ENCODE measurements at regions not wholly inside any gene's neighbourhood (a gene's known extent, or its start where the extent isn't known, plus 50 kb on each side); places are given as distances from the start of the nearest gene placed in this dataset.

- H3K4me2 ChIP-seq (ENCODE audit: low read depth, low read length): no peak overlapping the region
- no peak overlapping the region for H2AFZ ChIP-seq (ENCODE audit: low read length)
- H3K27me3 ChIP-seq (ENCODE audit: control insufficient read depth in 1 of 2, insufficient read depth in 2 of 2, low read length in 2 of 2): peaks cover 6 to 51% of the 10 kb centered on the region in 2 experiments
- no peaks in the 10 kb centered on the region for H3K9me3 ChIP-seq (ENCODE audit: low read length)
- H3K79me2 ChIP-seq (ENCODE audit: insufficient read depth, low read length): no peaks in the 10 kb centered on the region
- no peak overlapping the region for H3K9ac ChIP-seq (ENCODE audit: insufficient read depth, low read depth, low read length)
- no peak for TF ChIP-seq HES4 (CRISPR knock-in tag; IDR thresholded peaks at IDR 0.05; ENCODE audit: borderline replicate concordance)
- no peak for TF ChIP-seq TEAD3 (CRISPR knock-in tag; optimal IDR thresholded peaks at IDR 0.05; ENCODE audit: borderline replicate concordance)
- no peak for TF ChIP-seq ZFP91 (CRISPR knock-in tag; IDR thresholded peaks at IDR 0.05; ENCODE audit: borderline replicate concordance)
- TF ChIP-seq BRCA1 (CRISPR knock-in tag; IDR thresholded peaks at IDR 0.05): no peak
- no peak for TF ChIP-seq REXO4 (CRISPR knock-in tag; IDR thresholded peaks at IDR 0.05; ENCODE audit: borderline replicate concordance)
- TF ChIP-seq, protein P1, sequence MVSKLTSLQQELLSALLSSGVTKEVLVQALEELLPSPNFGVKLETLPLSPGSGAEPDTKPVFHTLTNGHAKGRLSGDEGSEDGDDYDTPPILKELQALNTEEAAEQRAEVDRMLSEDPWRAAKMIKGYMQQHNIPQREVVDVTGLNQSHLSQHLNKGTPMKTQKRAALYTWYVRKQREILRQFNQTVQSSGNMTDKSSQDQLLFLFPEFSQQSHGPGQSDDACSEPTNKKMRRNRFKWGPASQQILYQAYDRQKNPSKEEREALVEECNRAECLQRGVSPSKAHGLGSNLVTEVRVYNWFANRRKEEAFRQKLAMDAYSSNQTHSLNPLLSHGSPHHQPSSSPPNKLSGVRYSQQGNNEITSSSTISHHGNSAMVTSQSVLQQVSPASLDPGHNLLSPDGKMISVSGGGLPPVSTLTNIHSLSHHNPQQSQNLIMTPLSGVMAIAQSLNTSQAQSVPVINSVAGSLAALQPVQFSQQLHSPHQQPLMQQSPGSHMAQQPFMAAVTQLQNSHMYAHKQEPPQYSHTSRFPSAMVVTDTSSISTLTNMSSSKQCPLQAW (CRISPR knock-in tag; IDR thresholded peaks at IDR 0.05): no peak
- no peak for TF ChIP-seq SOX5 (CRISPR knock-in tag; IDR thresholded peaks at IDR 0.05; ENCODE audit: borderline replicate concordance)
- TF ChIP-seq SP5 (CRISPR knock-in tag; IDR thresholded peaks at IDR 0.05; ENCODE audit: borderline replicate concordance, low read depth): no peak
- no peak for TF ChIP-seq ZBTB38 (CRISPR knock-in tag; IDR thresholded peaks at IDR 0.05)
- in situ Hi-C loops (cut with HindIII; ENCODE audit: extremely low pct_ligation_motif_present, low pct_unique_long_range_greater_than_20kb) (loop anchor here (25.0 kb wide), 1 partner anchor 748 kb away; no protein-coding TSS in a partner anchor), intact Hi-C loops (cut with micrococcal nuclease; ENCODE audit: unreplicated experiment) (no loop called here)
- no peak for DNase-seq (ENCODE audit: low spot score)
- peaks cover 2% of the 10 kb centered on the region; the same call in 1 of the 2 replicates for H4K20me1 ChIP-seq (ENCODE audit: insufficient read depth, low read length)
- no peaks in the 10 kb centered on the region for H3K36me3 ChIP-seq (replicated peaks in 1 of 2; ENCODE audit: control insufficient read depth in 1 of 2, insufficient read depth in 2 of 2, low read length in 2 of 2)
- no peak for ATAC-seq
- no peak for FAIRE-seq
- H3K4me3 ChIP-seq (replicated peaks in 1 of 3; ENCODE audit: insufficient read depth in 1 of 3, low read depth in 2 of 3, low read length in 3 of 3): no peak overlapping the region
- H3K4me1 ChIP-seq (ENCODE audit: insufficient read depth, low read length): peaks cover 6% of the 10 kb centered on the region; the same call in 1 of the 2 replicates
- POLR2A ChIA-PET: no interaction called here
- no peak overlapping the region for H3K27ac ChIP-seq (ENCODE audit: extremely low read length, insufficient read depth, low read length)
- WGBS (ENCODE audit: low lambda C conversion rate): 72% methylated on average over 17 of the region's 17 CpGs
- CTCF ChIA-PET (ENCODE audit: low intra/inter-chr PET ratio, low total read pairs): no interaction called here
- BruUV-seq (replicated peaks): no TSS peak
These were observed 1263.7 kb downstream of the BRD1 start for GRCh38 chr22:48563966-48564330.

Measured in HepG2 (cell line).